Bronchial epithelial cell (primary cell): ENCODE measurements at regions not wholly inside any gene's neighbourhood (a gene's known extent, or its start where the extent isn't known, plus 50 kb on each side); places are given as distances from the start of the nearest gene placed in this dataset.

ENCODE experiments used
- DNase-seq: peaks from one replicate; pipeline ENCODE4 v3.0.0-alpha.2; 2010; ENCODE audit warnings: low read depth
- FAIRE-seq: peaks from 2 replicates; lab custom pipeline; 2011; peaks lifted over from hg19 to GRCh38; lab: Jason Lieb, UNC
- H3K27me3 ChIP-seq: 2 replicates; pipeline ENCODE4 v1.5.1; 2011; ENCODE audit warnings: low read length; ENCODE audit not compliant: control insufficient read depth, insufficient read depth
- H3K36me3 ChIP-seq: 2 replicates; pipeline ENCODE4 v1.5.1; 2011; ENCODE audit warnings: low read length; ENCODE audit not compliant: control insufficient read depth, insufficient read depth
- H3K4me3 ChIP-seq: 2 replicates; pipeline ENCODE4 v1.5.1; 2011; ENCODE audit warnings: mild to moderate bottlenecking, low read depth, low read length, control low read depth
- TF ChIP-seq, protein P1 (sequence below): IDR thresholded peaks from 2 replicates; pipeline ENCODE4 v1.5.1; 2011; ENCODE audit warnings: mild to moderate bottlenecking, moderate library complexity, low read length, control low read depth, inconsistent platforms; ENCODE audit not compliant: insufficient read depth, severe bottlenecking

DNA sequence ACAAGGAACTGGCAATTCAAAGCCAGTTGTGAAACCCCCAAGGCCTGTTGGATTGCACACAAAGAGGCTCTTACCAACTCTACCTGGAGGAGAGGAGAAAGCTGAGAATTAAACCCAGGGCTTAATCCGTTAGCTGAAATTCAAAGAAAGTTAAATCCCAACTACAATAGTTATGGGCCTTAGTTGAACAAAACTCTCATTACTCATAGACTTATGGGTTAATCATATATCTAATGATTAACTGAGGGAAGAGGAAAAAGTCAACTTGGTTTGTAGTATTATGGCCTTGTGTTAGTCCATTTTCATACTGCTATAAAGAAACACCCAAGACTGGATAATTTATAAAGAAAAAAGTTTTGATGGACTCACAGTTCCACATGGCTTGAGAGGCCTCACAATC lies 838.2 kb upstream of the ADGRL2 start:
- FAIRE-seq (no peak), DNase-seq (no peak)
- Histone ChIP-seq H3K27me3 (no peaks in the 10 kb centered on the region), H3K4me3 (no peak overlapping the region), H3K36me3 (no peaks in the 10 kb centered on the region)
- TF ChIP-seq, protein P1, sequence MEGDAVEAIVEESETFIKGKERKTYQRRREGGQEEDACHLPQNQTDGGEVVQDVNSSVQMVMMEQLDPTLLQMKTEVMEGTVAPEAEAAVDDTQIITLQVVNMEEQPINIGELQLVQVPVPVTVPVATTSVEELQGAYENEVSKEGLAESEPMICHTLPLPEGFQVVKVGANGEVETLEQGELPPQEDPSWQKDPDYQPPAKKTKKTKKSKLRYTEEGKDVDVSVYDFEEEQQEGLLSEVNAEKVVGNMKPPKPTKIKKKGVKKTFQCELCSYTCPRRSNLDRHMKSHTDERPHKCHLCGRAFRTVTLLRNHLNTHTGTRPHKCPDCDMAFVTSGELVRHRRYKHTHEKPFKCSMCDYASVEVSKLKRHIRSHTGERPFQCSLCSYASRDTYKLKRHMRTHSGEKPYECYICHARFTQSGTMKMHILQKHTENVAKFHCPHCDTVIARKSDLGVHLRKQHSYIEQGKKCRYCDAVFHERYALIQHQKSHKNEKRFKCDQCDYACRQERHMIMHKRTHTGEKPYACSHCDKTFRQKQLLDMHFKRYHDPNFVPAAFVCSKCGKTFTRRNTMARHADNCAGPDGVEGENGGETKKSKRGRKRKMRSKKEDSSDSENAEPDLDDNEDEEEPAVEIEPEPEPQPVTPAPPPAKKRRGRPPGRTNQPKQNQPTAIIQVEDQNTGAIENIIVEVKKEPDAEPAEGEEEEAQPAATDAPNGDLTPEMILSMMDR, result no peak

DNA sequence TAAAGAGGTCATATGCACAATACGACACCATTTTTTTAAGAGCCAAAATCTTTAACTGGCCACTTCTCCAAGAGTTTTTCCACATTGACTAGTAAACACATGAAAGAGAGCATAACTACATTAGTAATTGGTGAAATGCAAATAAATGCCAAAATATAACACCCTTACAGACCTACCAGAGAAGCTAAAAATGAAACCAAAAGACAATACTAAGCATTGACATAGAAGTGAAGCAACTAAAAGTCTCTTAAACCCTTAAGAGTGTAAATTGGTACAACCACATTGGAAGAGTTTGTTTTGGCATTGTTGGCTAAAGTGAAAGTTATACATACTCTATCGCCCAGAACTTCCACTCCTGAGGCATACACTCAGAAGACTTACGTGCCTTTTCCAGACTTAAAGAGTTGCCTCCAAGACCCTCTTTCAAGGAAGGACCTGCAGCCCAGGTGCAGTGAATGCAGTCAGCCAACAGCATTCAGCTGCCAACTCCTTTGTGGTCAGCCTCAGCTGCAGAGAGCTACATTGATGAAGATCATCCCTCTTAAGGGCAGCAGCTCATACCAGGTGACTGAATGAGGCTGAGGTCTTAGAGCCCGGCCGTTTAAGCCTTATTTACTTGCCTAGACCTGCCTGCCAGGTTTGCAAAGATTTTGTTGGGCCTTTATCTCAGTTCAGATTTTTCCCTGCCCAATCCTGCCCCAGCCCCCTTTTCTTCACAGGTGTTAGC lies 839.1 kb upstream of the ADGRL2 start:
- Histone ChIP-seq H3K4me3 (no peak overlapping the region), H3K27me3 (no peaks in the 10 kb centered on the region), H3K36me3 (no peaks in the 10 kb centered on the region)
- DNase-seq, result no peak
- FAIRE-seq, result no peak
- TF ChIP-seq, protein P1, result no peak

DNA sequence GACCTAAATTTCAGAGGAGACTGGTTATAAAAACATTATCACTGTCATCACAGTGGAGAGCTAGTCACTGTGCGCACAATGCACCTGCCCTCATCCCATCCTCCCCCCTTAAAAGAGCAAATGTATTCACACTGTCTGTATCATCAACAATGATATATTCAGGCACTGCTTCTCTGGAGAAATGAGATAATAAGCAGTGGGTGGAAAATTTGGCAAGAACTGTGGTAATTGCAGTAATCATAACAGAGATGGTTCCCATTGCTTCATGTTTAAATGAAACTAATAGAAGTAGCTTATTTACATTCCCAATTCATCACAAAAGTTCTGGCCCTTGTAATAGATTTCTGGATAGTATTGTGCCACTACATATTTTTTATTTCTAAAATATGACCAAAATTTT lies 867.4 kb upstream of the ADGRL2 start:
- H3K27me3 ChIP-seq, result no peaks in the 10 kb centered on the region
- TF ChIP-seq, protein P1, result no peak
- DNase-seq (no peak), FAIRE-seq (no peak)
- no peak overlapping the region for H3K4me3 ChIP-seq
- H3K36me3 ChIP-seq, result no peaks in the 10 kb centered on the region

DNA sequence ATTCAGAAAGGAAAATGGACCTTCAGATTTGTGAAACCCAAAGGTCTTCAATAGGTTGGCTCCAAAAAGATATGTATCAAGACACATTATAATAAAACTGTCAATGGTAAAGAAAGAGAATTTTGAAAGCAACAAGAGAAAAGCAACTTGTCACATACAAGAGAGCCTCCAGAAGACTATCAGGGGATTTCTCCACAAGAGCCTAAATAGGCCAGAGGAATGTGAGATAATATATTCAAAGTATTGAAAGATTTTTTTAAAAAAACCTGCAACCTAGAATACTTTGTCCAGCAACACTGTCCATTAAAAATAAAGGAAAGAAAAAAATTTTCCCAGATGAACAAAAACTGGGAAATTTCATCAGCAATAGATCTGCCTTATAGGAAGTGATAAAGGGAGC lies 869.6 kb upstream of the ADGRL2 start:
- H3K27me3 ChIP-seq, result no peaks in the 10 kb centered on the region
- H3K36me3 ChIP-seq, result no peaks in the 10 kb centered on the region
- H3K4me3 ChIP-seq, result no peak overlapping the region
- no peak for DNase-seq
- no peak for FAIRE-seq
- TF ChIP-seq, protein P1, result no peak

DNA sequence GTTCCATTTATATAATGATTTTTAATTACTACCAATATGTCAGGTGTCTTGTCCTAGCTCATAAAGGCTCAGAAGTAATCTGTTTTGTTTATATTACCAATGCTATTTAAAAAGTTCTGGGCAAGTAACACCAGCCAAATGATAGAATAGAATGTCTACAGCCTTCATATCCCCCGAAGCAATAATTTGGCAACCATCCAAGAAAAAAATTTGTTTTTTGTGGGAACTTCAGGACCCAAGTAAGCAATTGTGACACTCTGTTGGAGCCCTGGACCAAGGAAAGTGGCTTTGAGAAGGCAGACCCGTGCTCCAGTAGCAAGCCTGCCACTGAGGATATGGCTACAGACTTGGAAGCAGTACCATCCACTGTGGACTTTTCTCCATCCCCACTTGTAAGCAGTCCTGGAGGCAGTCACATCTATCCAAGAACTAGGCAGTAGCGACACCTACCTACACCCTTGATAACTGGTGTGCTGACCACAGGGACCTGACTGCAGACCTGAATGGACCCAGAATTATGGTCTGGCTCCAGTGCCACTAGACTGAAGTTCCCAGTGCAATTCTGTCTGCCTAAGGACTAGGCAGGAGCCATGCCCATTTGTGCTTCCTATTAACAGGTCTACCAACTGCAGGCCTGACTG lies 870.7 kb upstream of the ADGRL2 start:
- Histone ChIP-seq H3K4me3 (no peak overlapping the region), H3K36me3 (no peaks in the 10 kb centered on the region), H3K27me3 (no peaks in the 10 kb centered on the region)
- DNase-seq (no peak), FAIRE-seq (peak; percentile 96)
- TF ChIP-seq, protein P1, result no peak
